CD4-positive, alpha-beta T cell treated with Interleukin-21 for 1 hour (primary cell): ENCODE measurements at regions not wholly inside any gene's neighbourhood (a gene's known extent, or its start where the extent isn't known, plus 50 kb on each side); places are given as distances from the start of the nearest gene placed in this dataset.
A peak's percentile ranks its signal among the peaks of the same experiment; 100 is the strongest.

ENCODE experiments used
- DNase-seq: peaks from one replicate; pipeline ENCODE4 v3.0.0-alpha.2; 2020

- DNase-seq = no peak
Measured at GRCh38 chr7:18154726-18155125, 127.1 kb upstream of the PRPS1L1 start.

- DNase-seq = no peak
Measured at GRCh38 chr7:18157233-18157632, 129.6 kb upstream of the PRPS1L1 start.

GRCh38 chr7:18162657-18163056 lies 135.0 kb upstream of the PRPS1L1 start:
- DNase-seq = no peak

- DNase-seq = no peak
Measured at GRCh38 chr7:18163091-18163490, 135.4 kb upstream of the PRPS1L1 start.

GRCh38 chr7:18165166-18165565 lies 137.5 kb upstream of the PRPS1L1 start:
- DNase-seq = no peak

GRCh38 chr7:18166002-18166401 lies 138.4 kb upstream of the PRPS1L1 start:
- DNase-seq = no peak

GRCh38 chr7:18167815-18168214 lies 140.2 kb upstream of the PRPS1L1 start:
- DNase-seq = no peak

GRCh38 chr7:18174996-18175395 lies 147.3 kb upstream of the PRPS1L1 start:
- no peak for DNase-seq

- DNase-seq = no peak
Measured at GRCh38 chr7:18175801-18176450, 148.3 kb upstream of the PRPS1L1 start.

GRCh38 chr7:18177129-18177814 lies 149.6 kb upstream of the PRPS1L1 start:
- DNase-seq = no peak

- peak; percentile 22 for DNase-seq
Measured at GRCh38 chr7:18177815-18178660, 150.4 kb upstream of the PRPS1L1 start.

- no peak for DNase-seq
Measured at GRCh38 chr7:18179093-18179492, 151.4 kb upstream of the PRPS1L1 start.

GRCh38 chr7:18180685-18181084 lies 153.0 kb upstream of the PRPS1L1 start:
- DNase-seq = no peak

GRCh38 chr7:18189500-18190126 lies 162.0 kb upstream of the PRPS1L1 start:
- no peak for DNase-seq

GRCh38 chr7:18191341-18191740 lies 163.7 kb upstream of the PRPS1L1 start:
- DNase-seq = no peak

GRCh38 chr7:18191862-18192625 lies 164.4 kb upstream of the PRPS1L1 start:
- no peak for DNase-seq

GRCh38 chr7:18194616-18195015 lies 167.0 kb upstream of the PRPS1L1 start:
- no peak for DNase-seq

GRCh38 chr7:18196638-18197037 lies 169.0 kb upstream of the PRPS1L1 start:
- DNase-seq = no peak

- no peak for DNase-seq
Measured at GRCh38 chr7:18198868-18199267, 171.2 kb upstream of the PRPS1L1 start.

- no peak for DNase-seq
Measured at GRCh38 chr7:18200266-18200665, 172.6 kb upstream of the PRPS1L1 start.

GRCh38 chr7:18200855-18201254 lies 173.2 kb upstream of the PRPS1L1 start:
- DNase-seq = no peak

- no peak for DNase-seq
Measured at GRCh38 chr7:18201350-18201749, 173.7 kb upstream of the PRPS1L1 start.
